SIG-M5 treated with dmso at 0.1 percent for 504 hours (cell line): ENCODE measurements at regions not wholly inside any gene's neighbourhood (a gene's known extent, or its start where the extent isn't known, plus 50 kb on each side); places are given as distances from the start of the nearest gene placed in this dataset.
"Not testable (repeated sequence)": the region's sequence is repeated elsewhere in the genome, so short reads cannot be mapped to it uniquely, and the experiment has no call there.

Experiments used
- DNase-seq: peaks from one replicate; lab custom pipeline; 2025; ENCODE audit not compliant: unreplicated experiment; lab: John Stamatoyannopoulos, UW

GRCh38 chr20:30811885-30812671 lies 445.4 kb upstream of the DEFB115 start:
- DNase-seq = peak; percentile 82

DNA sequence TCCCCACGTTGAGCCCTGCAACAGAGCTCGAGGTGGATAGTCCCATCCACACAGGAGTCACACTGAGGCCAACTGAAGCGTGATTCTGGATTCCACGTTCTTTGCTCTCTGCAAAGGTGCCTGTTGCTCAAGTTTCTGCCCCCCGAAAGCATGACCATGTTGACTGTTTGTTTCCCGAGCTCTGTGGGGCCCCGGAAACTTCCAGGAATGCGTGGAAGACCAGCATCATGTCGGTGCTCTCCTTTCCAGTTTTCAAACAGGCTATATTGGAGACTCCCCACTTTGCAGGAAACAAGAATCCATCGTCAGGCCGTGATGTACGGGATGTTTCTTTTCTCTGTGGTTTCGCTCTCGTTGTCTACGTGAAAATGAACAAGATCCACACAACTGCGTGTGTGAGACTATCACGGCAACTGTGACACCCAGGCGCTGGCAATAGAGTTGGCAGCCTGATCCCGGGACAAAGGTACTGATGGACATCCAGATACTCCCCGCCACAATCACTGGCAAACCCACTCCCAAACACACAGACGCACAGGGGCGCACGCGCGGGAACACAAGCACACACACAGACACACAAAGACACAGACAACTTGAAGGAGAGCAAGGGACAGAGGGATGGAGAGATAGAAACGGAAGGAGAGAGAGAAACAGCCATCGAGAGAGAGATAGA lies 444.6 kb upstream of the DEFB115 start:
- no peak for DNase-seq

DNA sequence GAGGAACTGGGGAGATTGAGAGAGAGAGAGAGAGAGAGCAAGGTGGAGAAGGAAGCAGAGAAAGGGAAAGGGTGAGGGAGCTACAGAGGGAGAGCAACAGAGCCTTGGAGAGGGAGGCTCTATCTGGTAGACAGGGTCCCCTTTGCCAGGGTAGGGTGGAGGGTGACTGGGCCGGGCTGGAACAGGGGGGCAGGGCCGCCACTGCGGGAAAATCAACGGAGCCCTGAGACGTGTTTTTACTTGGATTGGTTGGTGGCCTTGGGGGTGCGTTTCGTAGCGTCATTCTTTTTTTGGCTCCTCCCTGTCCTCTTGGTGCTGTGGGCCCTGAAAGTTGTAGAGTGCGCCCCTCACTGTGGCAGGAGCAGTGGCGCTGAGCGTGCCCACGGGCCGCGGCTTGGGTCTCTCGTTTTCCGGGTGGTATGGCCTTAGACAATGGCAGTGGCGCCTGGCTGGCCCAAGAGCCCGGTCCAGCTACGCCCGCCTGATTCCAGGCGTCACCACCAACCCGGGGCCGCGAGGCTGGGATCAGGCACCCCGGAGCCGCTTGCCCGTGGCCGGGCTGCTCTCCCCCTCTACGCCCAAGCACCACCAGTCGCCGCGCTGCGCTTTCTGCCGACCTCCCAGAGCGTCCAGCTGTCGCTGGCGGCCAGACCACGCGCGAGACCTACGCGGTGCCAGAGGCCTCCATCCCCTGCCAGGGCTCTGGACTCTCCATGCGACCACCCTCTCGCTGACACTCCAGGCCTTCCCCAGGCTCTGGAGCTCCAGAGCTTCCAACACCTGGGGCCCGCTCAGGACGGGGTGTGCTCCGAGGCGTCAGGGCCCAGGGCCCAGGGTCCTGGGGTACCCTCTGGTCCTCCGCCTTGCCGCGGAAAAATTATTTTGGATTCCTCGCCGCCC lies 443.8 kb upstream of the DEFB115 start:
- not testable (repeated sequence) for DNase-seq

- not testable (repeated sequence) for DNase-seq
Observed at GRCh38 chr20:30814312-30814639, 443.2 kb upstream of the DEFB115 start.

DNA sequence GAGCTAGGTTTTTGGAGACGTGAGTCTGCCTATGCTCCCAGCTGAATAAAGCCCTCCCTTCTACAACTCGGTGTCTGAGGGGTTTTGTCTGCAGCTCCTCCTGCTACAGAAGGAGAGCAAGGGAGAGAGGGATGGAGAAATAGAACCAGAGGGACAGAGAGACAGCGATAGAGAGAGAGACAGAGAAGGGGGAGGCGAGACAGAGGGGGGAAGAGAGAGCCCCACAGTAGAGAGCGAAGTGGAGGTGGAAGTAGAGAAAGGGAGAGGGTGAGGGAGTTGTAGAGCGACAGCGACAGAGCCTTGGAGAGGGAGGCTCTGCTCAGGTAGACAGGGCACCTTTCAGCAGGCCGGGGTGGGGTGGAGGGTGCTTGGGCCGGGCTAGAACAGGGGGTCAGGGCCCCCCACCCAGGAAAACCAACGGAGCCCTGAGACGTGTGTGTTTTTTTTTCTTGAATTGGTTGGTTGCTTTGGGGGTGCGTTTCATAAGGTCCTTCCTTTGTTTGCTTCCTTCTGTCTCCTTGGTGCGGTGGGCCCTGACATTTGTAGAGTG lies 442.4 kb upstream of the DEFB115 start:
- not testable (repeated sequence) for DNase-seq

GRCh38 chr20:30815577-30816181 lies 441.8 kb upstream of the DEFB115 start:
- DNase-seq = no peak

- no peak for DNase-seq
Observed at GRCh38 chr20:30816182-30816645, 441.2 kb upstream of the DEFB115 start.

DNA sequence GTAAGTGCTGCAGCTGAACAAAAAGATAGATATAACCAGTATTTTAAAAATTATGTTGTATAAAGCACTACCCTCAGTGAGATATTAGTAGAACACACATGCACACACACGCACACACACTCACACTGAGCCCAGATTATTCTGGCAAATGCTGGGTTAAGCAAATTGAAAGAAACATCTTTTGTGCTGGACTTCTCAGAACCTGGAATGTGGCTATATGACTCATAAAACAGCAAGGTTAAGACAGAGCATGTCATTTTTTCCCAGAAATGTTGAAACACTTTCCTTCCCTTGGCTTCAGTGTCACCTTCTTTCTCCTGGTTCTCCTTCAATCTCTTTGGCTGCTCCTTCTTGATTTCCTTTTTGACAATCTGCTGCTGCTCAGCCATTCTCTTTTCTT lies 435.8 kb upstream of the DEFB115 start:
- DNase-seq = not testable (repeated sequence)

GRCh38 chr20:30824666-30825065 lies 432.8 kb upstream of the DEFB115 start:
- DNase-seq = not testable (repeated sequence)

DNA sequence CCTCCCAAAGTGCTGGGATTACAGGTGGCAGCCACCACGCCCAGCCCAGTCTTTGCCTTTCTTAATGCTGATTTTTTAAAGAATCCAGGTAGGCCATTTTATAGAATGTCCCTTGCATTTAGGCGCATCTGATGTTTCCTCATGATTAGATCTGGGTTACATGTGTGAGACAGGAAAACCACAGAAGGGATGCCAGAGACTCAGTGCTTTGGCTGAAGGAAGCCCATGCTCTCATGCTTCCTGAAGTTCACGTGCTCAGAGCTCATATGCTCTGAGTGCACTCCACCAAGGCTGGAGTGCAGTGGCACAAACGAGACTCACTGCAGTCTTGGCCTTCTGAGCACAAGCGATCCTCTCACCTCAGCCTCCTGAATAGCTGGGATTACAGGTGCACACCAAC lies 411.5 kb upstream of the DEFB115 start:
- DNase-seq = not testable (repeated sequence)

GRCh38 chr20:30868271-30868670 lies 389.2 kb upstream of the DEFB115 start:
- not testable (repeated sequence) for DNase-seq

- not testable (repeated sequence) for DNase-seq
Observed at GRCh38 chr20:30871127-30871526, 386.3 kb upstream of the DEFB115 start.

DNA sequence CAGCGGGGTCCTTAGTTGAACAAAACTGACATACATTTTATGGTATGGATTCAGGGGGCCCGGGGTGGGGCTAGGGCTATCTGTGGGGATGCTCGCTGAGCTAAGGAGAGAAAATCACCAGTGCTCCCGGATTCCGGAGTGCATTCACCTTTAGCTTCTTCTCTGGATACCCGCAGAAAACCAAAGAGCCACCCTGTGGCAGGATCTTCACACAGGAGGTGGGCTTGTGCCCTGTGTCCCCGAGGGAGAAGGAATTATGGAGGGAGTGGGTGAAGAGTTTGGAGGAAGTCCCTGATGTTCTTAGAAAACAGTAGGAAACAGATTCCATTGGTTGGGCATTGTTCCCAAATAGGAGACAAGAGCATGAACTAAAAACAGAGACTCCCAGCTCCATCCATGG lies 385.2 kb upstream of the DEFB115 start:
- not testable (repeated sequence) for DNase-seq

DNA sequence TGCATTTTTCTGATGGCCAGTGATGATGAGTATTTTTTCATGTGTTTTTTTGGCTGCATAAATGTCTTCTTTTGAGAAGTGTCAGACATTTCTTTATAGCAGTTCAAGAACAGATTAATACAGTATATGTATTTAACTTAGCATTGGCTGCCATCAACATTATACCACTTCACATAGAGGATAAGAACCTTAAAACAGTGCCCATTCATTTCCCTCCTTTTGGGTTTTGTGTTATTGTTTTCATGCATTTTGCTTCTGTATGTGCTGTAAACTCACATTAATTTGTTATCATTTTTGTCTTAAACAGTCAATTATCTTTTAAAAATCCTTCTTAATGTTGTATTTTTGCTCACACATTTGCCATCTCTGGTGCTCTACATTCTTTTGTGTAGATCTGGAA lies 381.6 kb upstream of the DEFB115 start:
- not testable (repeated sequence) for DNase-seq

DNA sequence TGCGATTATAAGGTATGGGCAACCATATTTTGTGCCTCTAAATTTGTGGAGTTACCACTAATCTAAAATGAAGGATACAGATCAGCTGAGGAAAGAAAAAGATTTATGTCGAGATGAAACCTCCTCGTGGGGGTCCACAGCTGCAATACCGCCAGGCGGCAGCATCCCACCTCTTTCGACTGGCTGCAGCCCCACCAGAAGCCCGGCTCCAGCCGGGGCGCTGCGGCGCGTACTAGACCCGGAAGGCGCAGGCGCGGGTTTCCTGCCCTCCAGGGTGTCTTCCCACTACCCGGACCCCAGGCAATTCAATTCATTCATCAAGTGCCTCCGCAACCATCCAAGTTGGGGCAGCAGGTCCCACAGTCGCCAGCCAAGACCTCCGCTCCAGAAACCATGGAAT lies 366.1 kb upstream of the DEFB115 start:
- DNase-seq = not testable (repeated sequence)

GRCh38 chr20:30892541-30893345 lies 364.7 kb upstream of the DEFB115 start:
- no peak for DNase-seq

DNA sequence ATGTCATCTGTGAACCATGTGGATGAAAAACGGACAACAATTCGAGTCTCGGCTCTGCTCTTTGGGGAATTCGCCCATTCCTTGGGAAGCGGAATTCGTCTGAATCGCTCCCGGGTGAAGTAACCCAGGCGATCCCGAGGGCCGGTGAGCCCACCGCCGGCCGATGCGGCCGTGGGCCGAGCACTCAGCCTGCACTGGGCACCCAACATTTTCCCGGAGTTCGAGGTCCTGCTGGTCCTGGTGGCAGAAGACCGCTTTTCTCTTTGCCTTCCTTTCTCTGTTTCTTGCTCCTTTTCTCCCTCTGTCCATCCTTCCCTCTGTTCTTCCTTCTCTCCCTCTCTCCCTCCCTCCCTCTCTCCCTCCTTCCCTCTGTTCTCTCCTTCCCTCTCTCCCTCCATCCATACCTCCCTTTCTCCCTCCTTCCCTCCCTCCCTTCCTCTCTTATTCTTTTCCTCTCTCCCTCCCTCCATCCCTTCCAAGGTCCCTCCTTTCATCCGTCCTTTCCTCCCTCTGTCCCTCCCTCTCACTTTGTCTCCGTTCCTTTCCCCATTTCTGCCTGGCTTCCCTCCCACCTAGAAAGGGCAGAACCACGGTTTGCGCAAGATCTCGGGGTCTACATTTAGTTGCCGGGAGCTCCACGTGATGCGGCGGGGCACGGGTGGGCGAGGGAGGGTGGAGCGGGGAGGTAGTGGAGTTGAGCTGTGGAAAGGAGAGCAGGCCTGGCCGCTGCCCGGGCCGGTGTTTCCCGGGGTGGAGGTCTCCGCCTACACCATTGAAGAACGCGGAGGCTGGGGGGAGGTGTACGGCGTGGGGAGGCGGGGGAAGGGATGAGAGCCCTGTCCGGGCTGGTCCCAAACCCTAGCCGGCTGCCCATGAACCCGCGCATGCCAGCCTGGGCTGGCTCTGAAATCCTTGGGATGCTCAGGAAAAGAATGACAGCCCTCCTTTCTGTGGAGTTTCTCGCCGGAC lies 363.8 kb upstream of the DEFB115 start:
- DNase-seq = not testable (repeated sequence)

DNA sequence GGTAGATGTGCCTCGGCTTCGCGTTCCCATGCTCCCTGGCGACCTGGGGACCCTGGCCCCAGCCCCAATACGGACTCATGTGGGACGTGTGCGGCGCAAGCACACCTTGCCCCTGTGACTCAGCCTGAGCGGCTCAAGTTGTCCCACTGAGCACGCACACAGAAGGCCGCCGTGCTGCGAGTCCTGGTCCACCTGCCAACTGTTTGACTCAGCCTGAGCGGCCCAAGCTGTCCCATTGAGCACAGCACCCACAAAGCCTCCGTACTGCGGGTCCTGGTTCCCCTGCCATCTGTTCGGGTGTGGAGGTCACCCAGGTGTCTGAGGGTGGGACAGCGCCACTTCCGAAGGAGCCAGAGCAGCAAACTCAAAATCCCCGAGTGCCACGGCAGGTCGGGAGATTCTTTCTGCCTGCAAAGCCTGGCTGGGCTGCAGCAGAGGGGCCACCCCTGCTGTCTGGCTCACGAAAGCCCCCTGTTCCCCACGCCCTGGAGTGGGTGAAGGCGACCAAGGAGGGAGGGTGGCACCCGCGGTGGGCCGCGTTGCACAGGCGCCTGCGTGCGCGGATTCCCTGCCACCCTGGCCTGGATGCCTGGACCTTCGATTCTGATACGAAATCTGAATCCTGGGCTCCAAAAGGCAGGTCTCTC lies 362.6 kb upstream of the DEFB115 start:
- DNase-seq = not testable (repeated sequence)
